GM23338 (cell line): ENCODE measurements at regions not wholly inside any gene's neighbourhood (a gene's known extent, or its start where the extent isn't known, plus 50 kb on each side); places are given as distances from the start of the nearest gene placed in this dataset.

ENCODE experiments used
- ATAC-seq: fragments of 200-7000 bp; cut with Tn5 transposase; 3 replicates; pipeline ENCODE4 v1.9.1; 2020
- DNase-seq: peaks from one replicate; pipeline ENCODE4 v3.0.0-alpha.2; 2015; ENCODE audit warnings: low spot score
- H2AFZ ChIP-seq: fragments of 200-600 bp; sonication (generic); 2 replicates; pipeline ENCODE4 v1.8.0; 2016; ENCODE audit warnings: antibody characterized with exemption, mild to moderate bottlenecking, moderate library complexity
- H3F3A ChIP-seq: fragments of 200-600 bp; sonication (generic); replicated peaks from 2 replicates; pipeline ENCODE4 v1.8.0; 2017; ENCODE audit warnings: antibody characterized with exemption, mixed run types, low read depth
- H3K27ac ChIP-seq: fragments of 200-600 bp; sonication (generic); 2 replicates; pipeline ENCODE4 v1.6.1; 2016; ENCODE audit warnings: low read depth
- H3K27me3 ChIP-seq: fragments of 200-600 bp; sonication (generic); 2 replicates; pipeline ENCODE4 v1.8.0; 2016; ENCODE audit warnings: mild to moderate bottlenecking, mixed run types, moderate library complexity; ENCODE audit not compliant: insufficient read depth
- H3K36me3 ChIP-seq: fragments of 200-600 bp; sonication (generic); 2 replicates; pipeline ENCODE4 v1.8.0; 2016; ENCODE audit warnings: mild to moderate bottlenecking; ENCODE audit not compliant: insufficient read depth
- H3K4me1 ChIP-seq: fragments of 200-600 bp; sonication (generic); 2 replicates; pipeline ENCODE4 v1.8.0; 2016; ENCODE audit warnings: mild to moderate bottlenecking, moderate library complexity; ENCODE audit not compliant: insufficient read depth
- H3K4me2 ChIP-seq: fragments of 200-600 bp; sonication (generic); 2 replicates; pipeline ENCODE4 v1.7.1; 2017; ENCODE audit warnings: mixed run types
- H3K4me3 ChIP-seq: fragments of 200-600 bp; sonication (generic); 2 replicates; pipeline ENCODE4 v1.6.1; 2016; ENCODE audit warnings: mixed run types
- H3K79me2 ChIP-seq: fragments of 200-600 bp; sonication (generic); replicated peaks from 2 replicates; pipeline ENCODE4 v1.8.0; 2017; ENCODE audit warnings: mild to moderate bottlenecking; ENCODE audit not compliant: insufficient read depth
- H3K9me2 ChIP-seq: fragments of 200-600 bp; sonication (generic); 2 replicates; pipeline ENCODE4 v1.8.0; 2017; ENCODE audit not compliant: insufficient read depth
- H4K20me1 ChIP-seq: fragments of 200-600 bp; sonication (generic); replicated peaks from 2 replicates; pipeline ENCODE4 v1.8.0; 2017; ENCODE audit warnings: mild to moderate bottlenecking; ENCODE audit not compliant: insufficient read depth
- H3K27ac Mint-ChIP-seq: 2 replicates; pipeline ENCODE4 v1.8.0; 2020; ENCODE audit warnings: inconsistent platforms, mild to moderate bottlenecking, moderate library complexity, mixed read lengths
- H3K27me3 Mint-ChIP-seq: 3 replicates; pipeline ENCODE4 v1.8.0; 2022; ENCODE audit warnings: low read depth, mild to moderate bottlenecking, moderate library complexity, mixed read lengths, inconsistent platforms; ENCODE audit not compliant: insufficient read depth, poor library complexity
- H3K36me3 Mint-ChIP-seq: 3 replicates; pipeline ENCODE4 v1.8.0; 2021; ENCODE audit warnings: low read depth, mild to moderate bottlenecking, inconsistent platforms, moderate library complexity, mixed read lengths
- H3K4me1 Mint-ChIP-seq: 3 replicates; pipeline ENCODE4 v1.8.0; 2020; ENCODE audit warnings: mild to moderate bottlenecking, inconsistent platforms, mixed read lengths
- H3K4me3 Mint-ChIP-seq: 3 replicates; pipeline ENCODE4 v1.8.0; 2021; ENCODE audit warnings: moderate library complexity, mild to moderate bottlenecking, inconsistent platforms, mixed read lengths
- H3K9me3 Mint-ChIP-seq: 3 replicates; pipeline ENCODE4 v1.8.0; 2020; ENCODE audit warnings: moderate library complexity, mild to moderate bottlenecking, inconsistent platforms, mixed read lengths
- CREB1 ChIP-seq: fragments of 250-450 bp; sonication (Bioruptor Pico); IDR thresholded peaks from 2 replicates; pipeline ENCODE4 v1.5.0; 2020; ENCODE audit warnings: low read depth, mild to moderate bottlenecking, moderate library complexity
- CTCF ChIP-seq, 2 experiments: fragments of 200-600 bp in 1 of 2; sonication (generic) in 1 of 2; conservative IDR thresholded peaks; 2 replicates each; pipeline versions ENCODE4 v1.5.1 to v1.6.1; 2016 to 2017; ENCODE audit warnings: antibody characterized with exemption in 2 of 2, low read depth in 2 of 2, mild to moderate bottlenecking in 2 of 2, moderate library complexity in 1 of 2
- ETS1 ChIP-seq: IDR thresholded peaks from 2 replicates; pipeline ENCODE4 v1.6.1; 2016; ENCODE audit warnings: antibody characterized with exemption
- EZH2 ChIP-seq: fragments of 200-600 bp; sonication (generic); IDR thresholded peaks from one replicate; pipeline ENCODE4 v1.8.0; 2017; ENCODE audit warnings: antibody characterized with exemption, mild to moderate bottlenecking, low read depth; ENCODE audit not compliant: unreplicated experiment
- EZH2phosphoT487 ChIP-seq: fragments of 200-600 bp; sonication (generic); IDR thresholded peaks from one replicate; pipeline ENCODE4 v1.8.1; 2018; ENCODE audit warnings: antibody characterized with exemption; ENCODE audit not compliant: unreplicated experiment
- JUNB ChIP-seq: IDR thresholded peaks from one replicate; pipeline ENCODE4 v1.6.1; 2016; ENCODE audit warnings: antibody characterized with exemption; ENCODE audit not compliant: unreplicated experiment
- NANOG ChIP-seq: IDR thresholded peaks from 2 replicates; pipeline ENCODE4 v1.6.1; 2016; ENCODE audit warnings: antibody characterized with exemption, borderline replicate concordance
- POLR2AphosphoS5 ChIP-seq: IDR thresholded peaks from 2 replicates; pipeline ENCODE4 v1.6.1; 2016; ENCODE audit warnings: antibody characterized with exemption, low read depth
- REST ChIP-seq: IDR thresholded peaks from one replicate; pipeline ENCODE4 v1.6.1; 2018; ENCODE audit warnings: antibody characterized with exemption; ENCODE audit not compliant: unreplicated experiment
- STAT1 ChIP-seq: IDR thresholded peaks from one replicate; pipeline ENCODE4 v1.6.1; 2016; ENCODE audit warnings: antibody characterized with exemption; ENCODE audit not compliant: unreplicated experiment
- ZNF114 ChIP-seq: fragments of 250-450 bp; sonication (Bioruptor Pico); IDR thresholded peaks from 2 replicates; pipeline ENCODE4 v1.5.0; 2020; ENCODE audit warnings: mild to moderate bottlenecking, moderate library complexity
- ZNF331 ChIP-seq: fragments of 250-450 bp; sonication (Bioruptor Pico); IDR thresholded peaks from 2 replicates; pipeline ENCODE4 v1.5.0; 2020; ENCODE audit warnings: low read depth, mild to moderate bottlenecking, moderate library complexity
- ZNF462 ChIP-seq: fragments of 250-450 bp; sonication (Bioruptor Pico); IDR thresholded peaks from 2 replicates; pipeline ENCODE4 v1.5.0; 2020; ENCODE audit warnings: mild to moderate bottlenecking, moderate library complexity

- Histone ChIP-seq H4K20me1 (no peaks in the 10 kb centered on the region), H3K27ac (no peak overlapping the region), H3K4me3 (no peak overlapping the region), H3F3A (no peaks in the 10 kb centered on the region), H3K9me2 (no peaks in the 10 kb centered on the region), H3K79me2 (no peaks in the 10 kb centered on the region), H2AFZ (no peak overlapping the region), H3K4me2 (no peak overlapping the region), H3K36me3 (no peaks in the 10 kb centered on the region), H3K4me1 (no peaks in the 10 kb centered on the region), H3K27me3 (no peaks in the 10 kb centered on the region)
- TF ChIP-seq CREB1 (CRISPR knock-in tag), result no peak
- no peak for TF ChIP-seq EZH2
- no peak for TF ChIP-seq JUNB
- no peak for TF ChIP-seq ZNF114 (CRISPR knock-in tag)
- TF ChIP-seq ETS1, result no peak
- TF ChIP-seq ZNF331 (CRISPR knock-in tag), result no peak
- no peak for TF ChIP-seq STAT1
- no peak for TF ChIP-seq CTCF (conservative IDR thresholded peaks at IDR 0.05; ENCODE audit: low read depth in 2 of 2)
- TF ChIP-seq EZH2phosphoT487, result no peak
- no peak for TF ChIP-seq NANOG
- no peak for TF ChIP-seq POLR2AphosphoS5
- TF ChIP-seq ZNF462, result no peak
- no peak for TF ChIP-seq REST
- H3K27me3 Mint-ChIP-seq, result no peaks in the 10 kb centered on the region
- H3K4me3 Mint-ChIP-seq, result no peak overlapping the region
- H3K36me3 Mint-ChIP-seq, result no peaks in the 10 kb centered on the region
- H3K4me1 Mint-ChIP-seq, result no peaks in the 10 kb centered on the region; the same call in 2 of the 3 replicates
- H3K27ac Mint-ChIP-seq, result no peak overlapping the region; the same call in 1 of the 2 replicates
- DNase-seq (no peak), ATAC-seq (no peak)
- H3K9me3 Mint-ChIP-seq, result no peaks in the 10 kb centered on the region
Measured at GRCh38 chr4:81758574-81759264, 287.0 kb upstream of the RASGEF1B start.
